COR-L47 (cell line): ENCODE measurements at regions not wholly inside any gene's neighbourhood (a gene's known extent, or its start where the extent isn't known, plus 50 kb on each side); places are given as distances from the start of the nearest gene placed in this dataset.

Experiments
- DNase-seq: peaks from one replicate; lab custom pipeline; 2025; lab: John Stamatoyannopoulos, UW

DNA sequence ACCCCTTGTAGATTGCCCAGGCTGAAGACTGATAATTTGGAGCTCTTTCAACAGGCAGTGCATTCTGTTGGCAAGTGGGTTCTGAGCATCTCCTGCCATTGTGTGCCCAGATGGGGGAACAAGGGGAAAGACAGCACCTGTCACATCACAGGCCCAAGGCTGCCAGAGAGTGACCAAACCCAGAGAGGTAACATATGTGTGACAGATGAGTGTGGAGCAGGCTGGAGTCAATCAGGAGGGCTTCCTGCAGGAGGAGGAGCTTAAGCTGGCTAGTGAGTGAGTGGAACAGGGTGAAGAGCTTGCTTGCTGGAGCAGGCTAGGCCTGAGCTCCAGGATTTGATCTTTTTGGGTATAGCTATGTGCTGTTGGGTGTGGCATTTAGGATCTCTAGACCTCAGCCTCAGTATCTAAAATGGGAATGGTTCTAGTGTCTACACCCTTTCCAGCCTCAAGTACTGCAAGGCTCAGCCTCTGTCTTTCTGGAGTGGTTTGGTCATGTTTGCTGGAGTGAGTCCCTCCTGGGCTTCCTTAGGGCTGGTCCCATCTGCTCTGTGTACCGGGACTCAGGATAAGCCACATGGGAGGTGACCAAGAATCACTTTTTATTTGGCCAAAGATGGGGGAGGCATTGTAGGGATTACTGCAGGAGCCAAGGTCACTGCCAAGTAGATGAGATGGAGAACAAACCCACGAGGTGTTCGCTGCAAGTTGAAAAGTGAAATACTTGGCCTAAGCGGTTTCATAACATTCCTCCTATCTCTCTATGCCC, 152.4 kb upstream of the TSHZ3 start:
- no peak for DNase-seq

DNA sequence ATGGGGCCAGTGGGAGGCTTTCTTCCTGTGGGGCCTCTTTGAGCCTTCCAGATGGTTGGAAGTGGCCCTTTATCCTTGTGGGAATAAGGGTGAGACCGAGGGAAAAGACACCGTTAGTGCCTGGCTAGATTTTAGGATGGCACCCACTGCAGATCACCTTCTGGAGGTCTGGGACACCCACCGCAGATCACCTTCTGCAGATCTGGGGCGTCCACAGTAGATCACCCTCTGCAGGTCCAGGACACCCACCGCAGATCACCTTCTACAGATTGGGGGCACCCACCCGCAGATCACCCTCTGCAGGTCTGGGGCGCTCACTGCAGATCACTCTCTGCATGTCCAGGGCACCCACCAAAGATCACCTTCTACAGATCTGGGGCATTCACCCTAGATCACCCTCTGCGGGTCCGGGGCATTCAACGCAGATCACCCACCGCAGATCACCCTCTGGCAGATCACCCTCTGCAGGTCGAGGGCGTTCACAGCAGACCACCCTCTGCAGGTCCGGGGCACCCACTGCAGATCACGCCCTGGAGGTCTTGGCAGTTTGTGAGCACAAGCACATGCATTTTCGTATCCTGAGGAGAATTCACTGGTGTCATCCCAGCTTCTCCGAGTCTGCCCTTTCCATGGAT, 153.4 kb upstream of the TSHZ3 start:
- no peak for DNase-seq

DNA sequence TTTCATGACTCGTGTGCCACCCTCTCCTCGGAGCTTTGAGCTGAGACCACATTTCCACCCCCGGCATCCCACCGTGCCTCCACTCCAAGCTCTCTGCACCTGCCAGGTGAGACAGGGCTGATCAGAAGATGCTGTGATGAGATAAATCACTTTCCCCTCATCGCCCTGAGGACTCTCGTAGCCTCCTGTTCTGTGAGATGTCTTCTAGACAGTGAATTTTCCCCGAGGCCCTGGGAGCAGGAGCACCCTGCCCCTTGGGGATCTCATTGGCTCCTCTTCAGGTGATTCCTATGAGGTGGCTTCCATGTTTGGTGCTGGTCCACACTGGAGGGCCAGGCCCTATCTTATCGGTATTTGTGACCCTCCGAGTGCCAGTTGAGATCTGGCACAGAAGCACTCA, 154.0 kb upstream of the TSHZ3 start:
- no peak for DNase-seq

DNA sequence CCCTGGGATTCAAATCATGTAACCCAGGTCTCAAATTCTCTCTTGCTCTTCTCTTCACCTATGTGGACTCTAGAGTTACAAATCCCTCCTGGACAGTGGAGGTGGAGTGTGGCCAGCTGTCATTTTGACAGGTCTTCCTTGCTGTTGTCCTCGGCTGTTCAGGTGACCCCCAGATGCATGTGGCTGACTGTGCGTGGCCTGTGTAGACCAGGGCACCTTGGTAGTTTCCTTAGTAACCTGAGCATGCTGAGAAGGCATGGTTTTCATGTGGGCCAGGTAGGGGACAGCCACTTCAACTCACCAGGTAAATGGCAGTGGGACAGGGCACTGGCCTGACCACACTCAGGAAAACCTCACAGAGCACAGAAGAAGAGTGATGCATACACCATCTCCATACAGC, 155.0 kb upstream of the TSHZ3 start:
- DNase-seq = no peak

DNA sequence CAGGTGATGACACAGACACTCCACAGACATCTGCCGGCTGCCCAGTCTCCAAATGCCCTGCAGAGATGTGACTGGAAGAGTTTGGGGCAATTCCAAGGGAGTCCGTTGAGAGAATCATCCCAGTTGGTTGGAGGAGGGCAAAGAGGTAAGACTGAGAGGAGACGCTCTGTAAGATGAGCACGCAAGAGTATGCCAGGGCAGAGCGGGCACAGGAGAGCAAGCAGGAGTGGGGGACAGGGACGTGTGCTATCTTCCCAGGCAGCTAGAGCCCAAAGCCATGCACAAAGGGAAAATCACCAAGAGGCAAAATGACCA, 156.3 kb upstream of the TSHZ3 start:
- no peak for DNase-seq

DNA sequence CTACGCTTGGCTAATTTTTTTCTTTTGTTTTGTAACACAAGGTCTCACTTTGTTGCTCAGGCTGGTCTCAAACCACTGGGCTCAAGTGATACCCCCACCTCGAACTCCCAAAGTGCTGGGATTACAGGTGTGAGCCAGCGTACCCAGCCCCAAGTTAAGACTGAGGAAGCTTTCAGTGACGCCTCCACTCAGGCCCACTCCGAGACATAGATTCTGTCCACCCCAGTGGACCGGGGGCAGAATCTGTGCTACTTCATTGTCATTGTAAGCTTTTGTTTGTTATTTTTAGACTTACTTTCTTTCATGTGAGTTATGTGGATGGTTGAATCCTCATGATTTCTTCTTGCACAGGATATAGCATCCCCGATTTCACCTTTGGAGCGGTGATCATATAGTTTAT, 156.9 kb upstream of the TSHZ3 start:
- no peak for DNase-seq

DNA sequence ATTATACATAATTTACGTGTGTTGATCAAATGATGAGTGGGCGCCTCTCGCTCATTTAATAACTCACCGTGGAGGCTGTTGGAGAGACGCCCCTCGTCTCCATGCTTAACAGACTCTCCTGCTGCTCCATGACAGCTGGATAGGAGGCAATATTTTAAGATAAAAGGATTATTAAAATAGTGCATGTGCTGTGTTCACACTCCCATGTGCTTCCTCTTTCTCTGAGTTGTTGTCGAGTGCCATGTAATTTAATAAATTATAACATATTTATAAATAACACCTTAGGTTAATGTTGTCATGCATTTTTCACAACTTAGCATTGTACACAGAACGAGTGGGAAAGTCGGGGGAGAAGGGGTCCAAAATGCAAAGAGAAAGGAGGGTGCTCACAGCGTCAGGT, 161.4 kb upstream of the TSHZ3 start:
- DNase-seq = no peak

DNA sequence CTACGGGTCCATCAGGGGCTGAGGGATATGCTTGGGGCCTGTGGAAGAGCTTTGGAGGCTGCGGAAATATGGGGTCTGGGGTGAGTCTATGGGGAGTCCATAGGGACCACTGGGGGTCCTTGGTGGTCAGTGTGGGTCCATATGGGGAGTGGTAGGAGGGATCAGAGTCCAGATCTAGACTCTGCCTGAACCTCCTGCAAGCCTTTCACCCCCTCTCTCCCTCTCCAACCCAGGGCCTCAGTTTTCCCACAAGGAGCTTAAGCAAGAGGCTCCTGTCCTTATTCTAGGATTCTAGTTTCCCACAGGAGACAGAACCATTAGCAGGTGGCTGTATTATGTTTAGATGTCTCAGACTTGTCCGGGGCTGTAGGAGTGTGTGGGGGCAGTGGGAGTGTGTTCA, 161.9 kb upstream of the TSHZ3 start:
- DNase-seq = no peak

DNA sequence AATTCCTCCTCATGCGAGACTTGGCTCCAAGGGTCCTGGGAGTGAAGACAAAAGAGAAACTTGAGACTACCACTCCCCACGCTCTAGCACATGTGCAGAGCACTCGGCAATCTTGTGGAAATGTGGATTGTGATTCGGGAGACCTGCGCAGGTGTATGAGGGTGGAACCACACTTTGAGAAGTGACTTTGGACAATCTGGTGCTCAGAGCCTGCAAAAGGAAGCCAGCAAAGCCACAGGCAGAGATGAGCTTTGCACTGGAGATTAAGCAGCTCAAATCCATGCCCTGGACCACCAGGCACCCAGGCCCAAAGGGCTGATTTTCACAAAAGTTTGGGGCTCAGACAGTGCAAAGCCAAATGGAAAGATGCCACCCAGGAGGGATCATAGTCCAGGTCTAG, 162.5 kb upstream of the TSHZ3 start:
- DNase-seq = no peak

DNA sequence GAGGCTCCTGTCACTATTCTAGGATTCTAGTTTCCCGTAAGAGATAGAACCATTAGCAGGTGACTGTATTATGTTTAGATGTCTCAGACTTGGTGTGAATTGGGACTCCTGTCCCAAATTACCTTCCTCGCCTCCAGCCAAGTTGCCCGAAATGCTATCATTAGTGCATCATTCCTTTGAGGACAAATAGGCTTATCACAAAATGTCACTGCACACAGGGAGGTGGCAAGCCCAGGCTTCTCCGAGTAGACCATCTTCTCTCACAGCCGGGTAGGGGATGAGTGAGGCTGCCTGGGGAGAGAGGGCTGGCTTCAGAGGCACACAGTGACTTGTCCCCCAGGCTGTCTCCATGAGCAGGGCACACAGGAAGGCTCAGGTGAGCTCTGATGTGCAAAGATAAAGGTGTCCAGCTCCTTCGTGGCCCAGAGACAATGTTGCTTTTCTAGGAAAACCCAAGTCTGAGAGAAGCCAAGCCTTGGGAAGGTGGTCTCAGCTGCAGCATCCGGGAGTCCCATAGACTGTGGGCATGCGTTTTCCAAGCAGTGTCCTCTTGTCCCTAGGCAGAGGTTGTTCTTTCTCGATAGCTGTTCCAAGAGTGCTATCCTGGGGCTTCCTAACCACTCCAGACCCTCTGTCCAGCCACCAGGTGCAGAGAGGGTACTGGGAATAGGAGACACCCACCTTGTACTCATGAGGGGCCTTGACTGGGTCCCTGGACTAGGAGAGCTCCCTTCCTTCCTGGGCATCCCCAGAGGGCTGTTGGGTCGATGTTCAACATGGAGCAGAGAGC, 163.1 kb upstream of the TSHZ3 start:
- no peak for DNase-seq

DNA sequence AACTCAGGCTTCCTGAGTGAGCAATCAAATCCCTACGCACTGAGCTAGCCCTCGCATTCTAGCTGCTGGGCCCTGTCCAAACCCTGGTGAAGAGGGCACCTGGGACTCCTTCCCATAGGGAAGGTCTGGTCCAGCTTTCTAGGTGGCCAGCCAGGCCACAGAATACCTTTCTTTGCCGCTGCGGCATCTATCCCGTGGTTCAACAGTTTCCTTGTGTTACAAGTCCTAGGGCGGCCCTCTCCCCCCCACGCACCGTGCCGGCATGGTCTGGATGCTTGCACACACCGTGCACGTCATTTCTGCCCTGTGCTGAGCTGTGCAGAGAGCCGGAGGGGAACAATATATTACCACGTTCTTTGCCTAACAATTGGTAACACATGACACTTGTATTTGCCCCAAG, 164.6 kb upstream of the TSHZ3 start:
- DNase-seq = no peak

DNA sequence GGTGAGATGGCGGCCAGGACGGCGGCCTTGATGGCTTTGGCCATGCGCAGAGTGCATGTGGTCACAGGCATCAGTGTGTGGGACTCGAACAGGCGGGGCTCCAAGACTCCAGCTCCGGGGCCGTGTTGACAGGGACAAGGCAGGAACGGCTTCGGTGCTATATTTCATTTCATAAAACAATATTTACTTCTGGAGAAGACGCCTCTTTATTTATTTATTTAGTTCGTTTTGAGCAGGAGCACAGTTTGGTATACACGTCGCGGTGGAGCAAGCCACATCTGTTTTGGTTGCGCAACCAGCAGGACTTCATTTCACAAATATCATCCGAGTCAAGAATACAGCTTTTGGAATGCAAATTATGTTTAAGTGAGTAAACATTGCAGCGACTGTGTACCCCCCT, 166.7 kb upstream of the TSHZ3 start:
- no peak for DNase-seq

DNA sequence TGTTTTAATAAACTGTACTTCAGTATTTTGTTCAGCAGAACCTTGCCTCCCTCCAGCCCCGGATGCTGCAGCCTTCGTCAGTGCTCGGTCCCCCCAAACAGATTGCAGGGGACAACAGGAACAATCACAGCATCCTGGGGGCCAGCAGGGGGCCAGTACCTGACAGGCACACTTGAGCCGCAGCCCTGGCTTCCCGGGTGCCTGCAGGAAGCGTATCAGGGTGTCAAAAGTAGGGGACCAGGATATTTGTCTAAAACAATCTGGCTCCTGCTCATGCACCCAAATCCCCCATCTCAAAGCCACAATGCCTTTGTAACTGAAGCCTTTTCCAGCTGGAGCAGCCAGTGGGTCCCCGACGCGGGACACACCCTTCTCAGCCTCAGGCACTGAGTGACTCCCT, 167.5 kb upstream of the TSHZ3 start:
- DNase-seq = no peak

DNA sequence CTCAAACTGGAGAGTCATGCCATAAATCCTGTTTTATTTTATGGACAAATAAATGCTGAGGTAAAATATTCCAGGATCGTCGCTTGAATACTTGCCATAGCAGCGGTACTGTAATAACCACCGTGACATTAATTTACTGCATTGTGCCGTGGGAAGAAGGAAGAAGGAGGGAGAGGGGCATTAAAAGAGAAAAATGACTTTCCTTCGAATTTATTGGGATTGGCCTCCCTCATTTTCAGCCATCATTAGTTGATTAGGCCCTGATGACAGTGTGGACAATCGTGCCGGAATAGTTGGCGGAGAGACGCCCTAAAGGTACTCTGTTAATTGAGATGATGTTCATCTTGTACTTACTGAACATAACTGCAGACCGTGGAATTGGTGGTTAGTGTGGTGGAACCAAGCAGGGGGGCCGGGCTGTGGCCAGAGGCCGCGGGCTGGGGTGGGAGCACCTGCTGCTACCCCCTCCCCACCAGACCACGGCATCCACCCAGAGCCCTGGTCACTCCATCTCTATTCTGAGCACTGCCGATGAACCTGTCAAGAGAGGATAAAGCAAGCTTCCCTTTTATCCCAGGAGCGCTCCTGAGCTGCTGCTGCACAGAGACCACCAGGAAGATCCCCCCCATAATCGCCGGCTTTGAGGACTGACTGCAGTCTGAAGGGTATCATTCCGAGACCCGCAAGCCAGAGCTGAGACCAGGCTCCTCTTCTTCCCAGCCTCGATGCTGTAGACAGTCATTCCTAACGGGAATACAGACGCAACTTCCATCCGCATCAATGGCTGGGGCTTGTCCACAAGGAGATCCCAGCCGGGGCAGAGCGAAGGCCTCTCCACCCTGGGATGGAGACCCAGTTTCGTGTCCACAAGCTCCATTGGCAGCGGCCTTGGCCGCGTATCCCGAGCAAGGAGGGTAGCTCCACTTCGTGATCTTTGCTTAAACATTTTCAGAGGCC, 168.3 kb upstream of the TSHZ3 start:
- no peak for DNase-seq

DNA sequence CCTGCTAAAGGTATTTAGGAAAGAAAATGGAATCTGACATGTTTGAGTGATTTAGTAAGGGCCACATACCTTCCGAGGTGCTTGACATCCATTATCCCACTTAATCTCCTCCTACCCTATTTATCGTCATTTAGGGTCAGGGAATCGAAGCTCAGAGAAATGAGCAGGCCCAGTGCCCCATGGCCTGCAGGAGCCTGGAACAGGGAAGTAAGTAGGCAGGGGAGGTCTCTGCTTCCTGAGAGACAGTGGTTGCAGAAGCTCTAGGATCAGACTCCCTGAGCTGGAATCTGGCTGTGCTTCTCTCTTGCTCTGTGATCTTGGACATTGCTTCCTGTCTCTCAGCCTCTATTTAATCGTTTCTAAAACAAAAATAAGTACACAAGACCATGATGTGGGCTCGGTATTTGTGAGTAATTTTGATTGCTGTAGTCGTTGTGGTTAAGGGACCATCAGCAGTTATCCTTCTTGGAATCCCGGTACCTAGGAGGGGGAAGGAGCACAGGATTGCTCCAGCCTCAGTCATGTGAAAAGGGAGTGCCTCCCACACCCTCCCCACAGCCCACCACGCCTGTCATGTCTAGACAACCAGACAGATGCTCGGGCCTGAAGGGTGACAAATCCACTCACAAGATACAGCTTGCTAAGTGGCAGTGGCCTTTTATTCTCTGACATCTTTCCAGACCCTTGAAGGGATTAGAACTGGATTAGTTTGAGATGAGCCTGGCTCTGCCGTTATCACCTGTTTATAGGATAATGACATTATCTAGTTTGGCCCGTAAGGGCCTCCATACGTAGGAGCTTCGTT, 169.2 kb upstream of the TSHZ3 start:
- no peak for DNase-seq

DNA sequence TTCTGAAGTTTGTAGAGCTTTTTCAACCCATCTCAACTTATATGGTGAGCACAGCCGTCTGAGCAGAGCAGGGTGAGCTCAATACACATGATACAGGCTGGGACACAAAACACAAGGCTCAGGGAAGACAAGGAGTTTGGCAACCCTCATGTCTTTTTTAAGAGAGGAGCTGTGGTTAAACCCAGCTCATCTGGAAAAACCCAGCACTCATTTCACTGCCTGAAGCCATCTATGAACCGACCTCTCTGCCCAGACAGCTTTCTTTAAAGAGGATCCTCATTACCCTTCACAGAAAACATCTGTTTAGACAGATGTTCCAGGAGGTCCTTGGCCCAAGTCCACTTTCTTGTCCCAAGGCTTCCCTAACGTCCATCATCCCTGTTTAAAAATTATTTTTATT, 170.0 kb upstream of the TSHZ3 start:
- no peak for DNase-seq

DNA sequence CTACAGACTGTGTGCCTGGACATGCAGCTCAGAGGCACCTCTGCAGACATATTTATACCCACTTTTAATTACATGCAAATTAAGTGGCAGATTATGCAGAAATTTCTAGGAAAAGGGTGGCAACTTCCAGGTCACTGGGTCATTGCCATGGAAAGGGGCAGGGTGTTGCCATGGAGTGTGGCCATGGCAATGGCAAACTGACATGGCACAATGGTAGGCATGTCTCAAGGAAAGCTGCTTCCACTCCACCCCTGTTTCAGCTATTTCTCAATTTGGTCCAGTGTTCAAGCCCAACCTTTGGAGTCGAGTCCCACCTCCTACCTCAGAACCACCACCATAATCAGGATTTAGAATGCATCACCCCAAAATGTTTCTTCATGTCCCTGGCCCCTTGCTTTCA, 170.7 kb upstream of the TSHZ3 start:
- no peak for DNase-seq

DNA sequence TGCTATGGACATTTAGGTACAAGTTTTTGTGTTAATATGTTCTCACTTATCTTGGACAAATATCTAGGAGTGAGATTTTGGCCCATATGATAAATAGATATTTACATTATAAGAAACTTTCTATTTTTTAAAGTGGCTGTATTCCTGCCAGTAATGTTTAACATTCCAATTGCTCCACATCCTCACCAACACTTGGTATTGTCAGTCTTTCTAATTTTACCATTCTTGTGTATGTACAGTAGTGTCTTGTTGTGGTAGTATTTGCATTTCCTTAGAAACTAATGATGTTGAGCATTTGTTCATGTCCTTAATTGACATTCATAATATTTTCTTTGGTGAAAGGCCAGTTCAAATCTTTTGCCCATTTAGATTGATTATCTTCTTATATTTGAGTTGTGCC, 171.4 kb upstream of the TSHZ3 start:
- no peak for DNase-seq

DNA sequence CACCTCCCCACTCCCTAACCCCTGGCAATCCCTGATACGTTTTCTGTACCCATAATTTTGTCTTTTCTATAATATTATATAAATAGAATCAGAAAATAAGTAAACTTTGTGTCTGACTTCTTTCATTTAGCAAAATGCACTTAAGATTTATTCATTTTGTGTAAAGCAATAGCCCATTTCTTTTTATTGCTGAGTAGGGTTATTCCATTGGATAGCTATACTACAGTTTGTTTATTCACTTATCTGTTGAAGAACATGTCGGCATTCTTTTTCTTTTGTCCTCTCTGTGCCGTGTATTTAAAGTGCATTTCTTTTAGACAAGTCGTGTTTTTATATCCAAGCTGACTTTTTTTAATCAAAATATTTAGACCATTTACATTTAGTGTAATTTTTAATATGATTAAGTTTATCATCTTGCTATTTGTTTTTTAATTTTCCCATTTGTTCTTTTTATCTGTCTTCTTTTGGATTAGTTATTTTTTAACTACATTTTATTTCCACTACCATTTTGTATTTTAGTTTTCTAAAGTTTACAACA, 176.4 kb upstream of the TSHZ3 start:
- no peak for DNase-seq

DNA sequence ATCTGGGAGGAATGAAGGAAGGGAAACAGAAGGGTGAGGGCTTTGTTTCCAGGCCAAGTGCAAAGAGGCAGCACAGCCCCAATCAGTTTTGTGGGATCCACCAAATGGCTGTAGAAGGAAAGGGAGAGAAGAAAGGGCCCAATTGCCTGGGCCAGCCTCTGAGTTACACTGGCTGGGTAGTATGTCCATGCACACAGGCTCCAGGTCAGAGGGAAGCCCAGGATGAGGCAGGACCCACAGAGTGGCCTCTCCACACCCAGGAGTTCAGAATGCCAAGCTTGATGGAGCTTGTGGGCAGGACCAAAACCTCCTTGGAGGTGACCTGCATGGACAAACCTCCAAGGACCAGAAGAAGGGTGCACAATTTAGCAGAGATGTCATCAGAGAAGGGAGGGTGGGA, 178.2 kb upstream of the TSHZ3 start:
- DNase-seq = no peak

DNA sequence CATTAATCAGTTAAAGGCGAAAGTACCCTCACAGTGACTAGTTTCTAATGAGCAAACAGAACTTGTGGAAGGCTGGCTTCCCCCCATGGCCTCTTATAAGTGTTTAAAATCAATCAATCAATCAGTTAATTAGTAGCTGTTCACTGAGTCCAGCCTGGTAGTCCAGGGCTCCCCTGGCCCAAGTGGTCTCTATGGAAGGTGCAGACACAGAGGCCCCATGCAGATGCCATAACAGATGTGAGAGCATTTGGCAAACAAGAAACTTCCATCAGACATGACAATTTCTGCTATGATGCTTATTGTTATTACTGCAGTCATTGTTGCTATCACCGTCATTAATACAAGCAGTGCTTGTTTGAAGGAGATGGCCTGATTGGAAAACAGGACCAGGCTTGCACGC, 179.0 kb upstream of the TSHZ3 start:
- DNase-seq = no peak
